AG08396 (cell line): ENCODE measurements at regions not wholly inside any gene's neighbourhood (a gene's known extent, or its start where the extent isn't known, plus 50 kb on each side); places are given as distances from the start of the nearest gene placed in this dataset.
"Not testable (repeated sequence)": the region's sequence is repeated elsewhere in the genome, so short reads cannot be mapped to it uniquely, and the experiment has no call there.

Experiments used
- DNase-seq: peaks from one replicate; pipeline ENCODE4 v3.0.0; 2012; ENCODE audit warnings: low spot score, mixed read lengths

- no peak for DNase-seq
Measured at GRCh38 chr12:20044351-20044750, 324.0 kb upstream of the PDE3A start.

GRCh38 chr12:20044846-20045245 lies 323.5 kb upstream of the PDE3A start:
- peak; percentile 8 for DNase-seq

DNA sequence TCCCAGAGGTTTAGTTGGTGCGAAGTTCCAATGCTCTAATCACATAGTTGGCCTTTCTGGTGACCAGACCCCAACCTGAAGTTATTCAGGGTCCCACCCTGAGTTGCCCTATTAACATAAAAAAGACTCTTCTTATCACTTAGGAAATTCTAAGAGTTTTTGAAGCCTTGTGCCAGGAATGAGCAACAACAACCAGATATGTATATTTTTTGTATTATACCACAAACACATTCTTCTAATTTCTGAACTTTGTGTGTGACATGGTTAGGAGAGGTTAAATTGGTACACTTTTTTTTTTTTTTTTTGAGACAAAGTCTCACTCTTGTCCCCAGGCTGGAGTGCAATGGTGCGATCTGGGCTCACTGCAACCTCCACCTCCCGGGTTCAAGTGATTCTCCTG lies 320.4 kb upstream of the PDE3A start:
- DNase-seq = no peak

GRCh38 chr12:20050221-20050620 lies 318.1 kb upstream of the PDE3A start:
- no peak for DNase-seq

- DNase-seq = no peak
Measured at GRCh38 chr12:20053782-20054181, 314.6 kb upstream of the PDE3A start.

- no peak for DNase-seq
Measured at GRCh38 chr12:20055856-20056255, 312.5 kb upstream of the PDE3A start.

DNA sequence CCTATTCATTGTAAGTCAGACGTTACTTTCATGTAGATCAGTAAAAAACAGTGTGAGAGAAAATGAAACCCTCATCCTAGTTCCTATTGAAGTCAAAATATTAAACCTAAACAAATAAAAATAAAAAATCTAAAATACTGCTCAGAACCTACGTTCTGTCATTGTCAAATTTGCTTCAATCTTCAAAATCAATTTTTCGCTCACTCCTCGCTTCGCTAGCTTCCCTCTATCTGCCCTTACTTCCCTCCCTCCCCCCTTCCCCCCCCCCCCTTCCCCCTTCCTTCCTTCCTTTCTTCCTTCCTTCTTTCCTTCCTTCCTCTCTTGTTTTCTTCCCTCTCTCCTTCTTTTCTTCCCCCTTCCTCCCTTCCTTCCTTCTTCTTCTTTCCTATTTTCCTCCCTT lies 310.9 kb upstream of the PDE3A start:
- no peak for DNase-seq

GRCh38 chr12:20063116-20063515 lies 305.2 kb upstream of the PDE3A start:
- no peak for DNase-seq

GRCh38 chr12:20077618-20078017 lies 290.7 kb upstream of the PDE3A start:
- DNase-seq = no peak

- DNase-seq = no peak
Measured at GRCh38 chr12:20089077-20089476, 279.3 kb upstream of the PDE3A start.

- DNase-seq = not testable (repeated sequence)
Measured at GRCh38 chr12:20093190-20093810, 275.0 kb upstream of the PDE3A start.

DNA sequence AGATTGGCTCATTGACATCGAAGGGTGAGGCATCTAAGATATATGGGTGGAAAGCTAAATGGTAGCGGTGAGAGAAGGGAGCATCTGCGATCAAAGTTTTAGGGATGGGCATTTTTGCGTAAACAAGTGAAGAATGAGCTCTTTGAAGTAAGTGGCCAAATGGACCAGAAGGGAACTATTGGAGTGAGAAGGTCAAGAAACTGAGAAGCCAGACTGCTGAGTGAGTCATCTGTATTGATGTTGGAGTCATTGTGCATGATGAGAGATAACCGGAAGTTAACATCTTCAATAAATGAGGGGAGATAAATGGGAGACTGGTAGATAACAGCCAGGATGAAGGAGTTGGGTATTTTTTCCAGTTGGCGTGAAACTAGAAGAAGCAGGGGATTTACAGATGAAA lies 271.9 kb upstream of the PDE3A start:
- DNase-seq = no peak

DNA sequence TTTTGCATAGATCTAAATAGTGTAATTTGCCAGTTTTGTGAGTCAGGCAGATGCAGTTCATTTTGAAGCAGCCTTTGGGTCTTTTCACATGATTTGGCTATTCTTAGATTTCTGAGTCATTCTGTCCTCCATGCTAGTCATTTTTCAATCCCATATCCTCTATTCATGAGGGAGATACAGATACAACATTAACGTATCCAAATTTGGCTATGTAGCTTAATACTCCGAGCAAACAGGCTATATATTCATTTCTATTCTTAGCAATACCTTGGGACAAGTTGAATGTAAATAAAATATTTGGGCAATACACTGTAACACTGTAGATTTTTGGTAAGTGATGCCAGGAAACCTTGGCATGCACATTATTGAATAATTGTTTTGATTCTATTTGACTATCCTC lies 270.7 kb upstream of the PDE3A start:
- DNase-seq = peak; percentile 62

DNA sequence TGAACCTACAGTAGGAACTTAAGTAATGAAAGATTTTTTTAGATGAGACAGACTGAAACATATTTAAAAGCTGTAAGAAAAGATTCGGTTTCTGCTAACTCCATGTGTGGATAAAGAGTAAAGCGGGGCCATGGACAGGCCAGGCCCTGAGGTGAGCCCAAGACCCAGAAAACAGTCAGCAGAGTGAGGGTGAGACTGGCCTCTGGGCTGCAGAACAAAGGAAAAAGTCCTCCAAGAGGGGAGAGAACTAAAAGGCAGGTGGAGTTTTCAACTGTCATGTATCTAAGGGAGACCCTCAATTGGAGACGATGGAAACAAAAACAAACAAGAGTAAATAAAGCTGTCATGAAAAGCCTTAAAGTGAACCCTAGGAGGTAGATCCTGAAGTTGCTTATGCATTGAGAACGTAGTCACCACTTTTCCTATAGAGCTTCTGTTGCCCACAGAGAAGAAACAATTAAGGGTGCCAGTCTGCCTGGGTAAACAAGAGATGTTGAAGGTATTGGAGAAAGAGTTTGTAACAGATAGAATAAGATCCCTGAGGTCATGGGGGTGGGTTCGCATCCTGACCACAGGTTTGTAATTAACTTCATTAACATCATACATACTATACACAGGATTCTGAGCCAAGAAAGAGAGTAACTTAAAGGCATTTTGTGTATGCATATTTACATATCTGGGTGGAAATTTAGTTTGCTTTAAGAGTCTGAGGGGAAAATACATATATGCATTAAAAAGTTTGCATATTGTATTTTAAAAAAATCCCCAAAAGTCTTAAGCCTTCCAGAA lies 268.7 kb upstream of the PDE3A start:
- DNase-seq = no peak

GRCh38 chr12:20101046-20101445 lies 267.3 kb upstream of the PDE3A start:
- no peak for DNase-seq

GRCh38 chr12:20105943-20106342 lies 262.4 kb upstream of the PDE3A start:
- DNase-seq = no peak

DNA sequence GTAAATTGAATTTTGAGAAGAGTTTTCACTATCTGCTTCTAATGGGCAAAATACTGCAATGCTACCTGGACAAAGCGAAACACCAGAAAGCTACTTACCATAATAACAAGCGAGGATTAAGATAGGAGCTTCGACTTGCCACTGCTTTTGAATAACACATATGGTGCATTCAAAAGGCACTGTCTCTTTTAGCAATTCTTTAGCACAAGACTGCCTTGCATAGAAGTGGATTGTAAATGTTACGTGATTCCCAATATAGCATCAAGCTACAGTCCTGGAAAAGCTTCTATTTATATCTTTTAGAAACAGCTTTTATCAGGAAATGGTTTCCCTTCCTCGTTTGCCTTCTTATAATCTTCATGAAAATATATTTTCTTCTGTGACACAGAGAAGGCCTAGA lies 258.7 kb upstream of the PDE3A start:
- no peak for DNase-seq

GRCh38 chr12:20115371-20115770 lies 253.0 kb upstream of the PDE3A start:
- DNase-seq = not testable (repeated sequence)

DNA sequence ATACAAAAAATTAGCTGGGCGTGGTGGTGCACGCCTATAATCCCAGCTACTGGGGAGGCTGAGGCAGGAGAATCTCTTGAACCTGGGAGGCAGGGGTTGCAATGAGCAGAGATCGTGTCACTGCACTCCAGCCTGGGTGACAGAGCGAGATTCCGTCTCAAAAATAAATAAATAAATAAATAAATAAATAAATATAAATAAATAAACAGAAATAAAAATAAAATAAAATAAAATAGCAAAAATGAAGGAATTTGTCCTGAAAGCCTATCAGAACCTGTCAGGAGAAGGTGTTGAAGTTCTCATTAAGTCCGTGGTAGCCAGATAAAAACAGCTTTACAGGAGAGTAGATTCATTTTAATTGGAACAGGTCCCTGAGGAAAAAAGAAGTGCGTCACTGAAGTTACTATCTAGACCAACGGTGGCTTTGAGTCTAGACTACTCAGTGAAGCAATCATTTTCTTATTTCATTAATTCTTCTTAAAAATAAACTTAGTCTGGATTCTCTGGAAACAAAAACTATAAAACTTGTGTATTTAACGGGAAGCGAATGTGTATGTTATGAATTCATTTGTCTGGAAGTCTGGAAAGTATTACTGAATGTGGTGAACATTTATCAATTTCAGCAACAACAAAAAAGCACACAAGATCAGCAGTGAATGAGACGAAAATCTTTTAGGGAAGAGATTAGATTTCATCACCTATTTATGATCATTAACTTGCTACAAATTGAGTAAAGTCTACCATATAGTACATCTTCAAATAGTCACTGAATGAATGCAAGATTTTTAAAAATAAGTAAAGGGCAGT lies 248.5 kb upstream of the PDE3A start:
- DNase-seq = no peak

GRCh38 chr12:20120403-20120725 lies 248.0 kb upstream of the PDE3A start:
- no peak for DNase-seq

DNA sequence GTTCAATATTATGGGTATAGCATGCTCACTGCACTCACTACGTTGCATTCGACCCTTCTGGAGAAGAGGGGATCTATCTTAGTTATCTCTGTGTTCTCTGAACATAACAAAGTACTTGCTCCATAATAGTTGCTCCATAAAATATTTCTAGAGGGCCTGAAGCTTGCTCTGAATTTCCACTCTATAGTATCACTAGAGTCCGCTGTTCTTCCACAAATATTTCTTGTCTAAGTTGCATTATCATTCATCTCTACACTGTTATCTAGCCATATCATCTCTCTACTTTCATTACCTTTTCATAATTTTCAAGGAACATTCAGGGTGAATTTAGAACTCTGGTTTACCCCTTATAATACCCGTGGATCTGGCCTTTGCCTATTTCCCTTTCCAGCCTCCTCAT lies 246.1 kb upstream of the PDE3A start:
- no peak for DNase-seq

DNA sequence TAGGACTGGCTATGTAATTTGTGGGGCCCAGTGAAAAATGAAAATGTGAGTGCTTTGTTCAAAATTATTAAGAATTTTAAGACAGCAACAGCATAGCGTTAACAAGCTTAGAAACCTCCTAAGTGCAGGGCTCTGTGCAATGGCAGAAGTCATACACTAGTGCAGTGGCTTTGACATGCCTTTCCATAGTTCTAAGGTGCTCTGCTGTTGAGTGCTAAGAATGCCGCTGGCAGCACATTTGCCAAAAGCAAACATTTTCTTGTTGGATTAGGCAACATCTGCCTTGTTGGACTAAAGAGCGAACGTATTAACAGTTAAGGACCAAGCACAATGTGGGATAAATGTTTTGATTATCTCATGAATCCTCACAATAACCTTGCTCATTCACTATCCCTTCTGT lies 244.9 kb upstream of the PDE3A start:
- DNase-seq = no peak

- no peak for DNase-seq
Measured at GRCh38 chr12:20125276-20125798, 243.0 kb upstream of the PDE3A start.
